SK-N-SH treated with all-trans-retinoic acid at 6 μM for 48 hours (cell line): ENCODE measurements at regions not wholly inside any gene's neighbourhood (a gene's known extent, or its start where the extent isn't known, plus 50 kb on each side); places are given as distances from the start of the nearest gene placed in this dataset.

Experiments used
- ATAC-seq: fragments of 200-7000 bp; cut with Tn5 transposase; 3 replicates; pipeline ENCODE4 v1.9.1; 2020; ENCODE audit warnings: mild to moderate bottlenecking, moderate library complexity
- ARNTL ChIP-seq: fragments of 450-650 bp; formaldehyde crosslinking; IDR thresholded peaks from 2 replicates; pipeline ENCODE4 v1.5.0; 2020; ENCODE audit warnings: low read depth, mild to moderate bottlenecking, moderate library complexity, borderline replicate concordance
- BACH2 ChIP-seq: fragments of 250-450 bp; sonication (Bioruptor Pico); IDR thresholded peaks from 2 replicates; pipeline ENCODE4 v1.9.0; 2021; ENCODE audit warnings: mild to moderate bottlenecking, borderline replicate concordance
- CREB5 ChIP-seq: fragments of 250-450 bp; sonication (Bioruptor Pico); IDR thresholded peaks from 2 replicates; pipeline ENCODE4 v1.5.1; 2020; ENCODE audit warnings: low read depth, mild to moderate bottlenecking, moderate library complexity
- CSDC2 ChIP-seq: fragments of 250-450 bp; sonication (Bioruptor Pico); IDR thresholded peaks from 2 replicates; pipeline ENCODE4 v1.5.0; 2020; ENCODE audit warnings: mild to moderate bottlenecking, moderate library complexity
- ESRRG ChIP-seq: fragments of 250-450 bp; sonication (Bioruptor Pico); IDR thresholded peaks from 2 replicates; pipeline ENCODE4 v1.6.1; 2021; ENCODE audit warnings: mild to moderate bottlenecking
- GLIS3 ChIP-seq: fragments of 250-450 bp; sonication (Bioruptor Pico); IDR thresholded peaks from 2 replicates; pipeline ENCODE4 v1.5.0; 2020; ENCODE audit warnings: mild to moderate bottlenecking, moderate library complexity
- ISL1 ChIP-seq: fragments of 250-450 bp; sonication (Bioruptor Pico); IDR thresholded peaks from 2 replicates; pipeline ENCODE4 v2.1.2; 2022; ENCODE audit warnings: mild to moderate bottlenecking, moderate library complexity
- OSR1 ChIP-seq: fragments of 250-450 bp; sonication (Bioruptor Pico); IDR thresholded peaks from 2 replicates; pipeline ENCODE4 v1.8.0; 2022; ENCODE audit warnings: moderate library complexity, mild to moderate bottlenecking, inconsistent platforms
- PATZ1 ChIP-seq: fragments of 250-450 bp; sonication (Bioruptor Pico); IDR thresholded peaks from 2 replicates; pipeline ENCODE4 v1.8.0; 2020; ENCODE audit warnings: mild to moderate bottlenecking, moderate library complexity, borderline replicate concordance
- PPARA ChIP-seq: fragments of 250-450 bp; sonication (Bioruptor Pico); IDR thresholded peaks from 2 replicates; pipeline ENCODE4 v1.5.0; 2020; ENCODE audit warnings: mild to moderate bottlenecking, borderline replicate concordance
- SNAI2 ChIP-seq: fragments of 250-450 bp; sonication (Bioruptor Pico); IDR thresholded peaks from 2 replicates; pipeline ENCODE4 v1.5.0; 2020; ENCODE audit warnings: mild to moderate bottlenecking, moderate library complexity
- TCF4 ChIP-seq: fragments of 250-450 bp; sonication (Bioruptor Pico); IDR thresholded peaks from 2 replicates; pipeline ENCODE4 v1.8.0; 2021; ENCODE audit warnings: mild to moderate bottlenecking, moderate library complexity, borderline replicate concordance
- TOX ChIP-seq: fragments of 250-450 bp; sonication (Bioruptor Pico); IDR thresholded peaks from 2 replicates; pipeline ENCODE4 v1.8.0; 2021; ENCODE audit warnings: mild to moderate bottlenecking, moderate library complexity, borderline replicate concordance
- TSHZ2 ChIP-seq: fragments of 250-450 bp; sonication (Bioruptor Pico); IDR thresholded peaks from 2 replicates; pipeline ENCODE4 v1.5.0; 2020; ENCODE audit warnings: mild to moderate bottlenecking, moderate library complexity
- ZC3H10 ChIP-seq: fragments of 250-450 bp; sonication (Bioruptor Pico); IDR thresholded peaks from 2 replicates; pipeline ENCODE4 v1.5.1; 2021; ENCODE audit warnings: mild to moderate bottlenecking, moderate library complexity
- ZFP30 ChIP-seq: fragments of 450-650 bp; formaldehyde crosslinking; IDR thresholded peaks from 2 replicates; pipeline ENCODE4 v1.5.0; 2022; ENCODE audit warnings: mild to moderate bottlenecking, moderate library complexity
- ZNF565 ChIP-seq: fragments of 450-650 bp; formaldehyde crosslinking; conservative IDR thresholded peaks from 2 replicates; pipeline ENCODE4 v1.5.0; 2020; ENCODE audit warnings: low read depth, mild to moderate bottlenecking, moderate library complexity
- ZNF70 ChIP-seq: fragments of 450-650 bp; formaldehyde crosslinking; IDR thresholded peaks from 2 replicates; pipeline ENCODE4 v1.5.0; 2020; ENCODE audit warnings: mild to moderate bottlenecking, moderate library complexity
- ZNF8 ChIP-seq: fragments of 450-650 bp; formaldehyde crosslinking; IDR thresholded peaks from 2 replicates; pipeline ENCODE4 v1.5.0; 2020; ENCODE audit warnings: mild to moderate bottlenecking, moderate library complexity
- TF ChIP-seq, protein P1 (sequence below): fragments of 250-450 bp; sonication (Bioruptor Pico); IDR thresholded peaks from 2 replicates; pipeline ENCODE4 v1.5.1; 2021; ENCODE audit warnings: mild to moderate bottlenecking, moderate library complexity
- TF ChIP-seq, protein P2 (sequence below): fragments of 250-450 bp; sonication (Bioruptor Pico); IDR thresholded peaks from 2 replicates; pipeline ENCODE4 v1.8.0; 2021; ENCODE audit warnings: low read depth, mild to moderate bottlenecking, moderate library complexity, borderline replicate concordance

- TF ChIP-seq PATZ1 (CRISPR knock-in tag) (no peak), GLIS3 (CRISPR knock-in tag) (no peak), ZC3H10 (CRISPR knock-in tag) (no peak), ZFP30 (CRISPR knock-in tag) (no peak), PPARA (no peak), CREB5 (no peak), TCF4 (CRISPR knock-in tag) (no peak), ESRRG (CRISPR knock-in tag) (no peak), TOX (CRISPR knock-in tag) (no peak), SNAI2 (CRISPR knock-in tag) (no peak)
These were observed 1197.5 kb upstream of the AUTS2 start (continued) for GRCh38 chr7:68400783-68401182.

DNA sequence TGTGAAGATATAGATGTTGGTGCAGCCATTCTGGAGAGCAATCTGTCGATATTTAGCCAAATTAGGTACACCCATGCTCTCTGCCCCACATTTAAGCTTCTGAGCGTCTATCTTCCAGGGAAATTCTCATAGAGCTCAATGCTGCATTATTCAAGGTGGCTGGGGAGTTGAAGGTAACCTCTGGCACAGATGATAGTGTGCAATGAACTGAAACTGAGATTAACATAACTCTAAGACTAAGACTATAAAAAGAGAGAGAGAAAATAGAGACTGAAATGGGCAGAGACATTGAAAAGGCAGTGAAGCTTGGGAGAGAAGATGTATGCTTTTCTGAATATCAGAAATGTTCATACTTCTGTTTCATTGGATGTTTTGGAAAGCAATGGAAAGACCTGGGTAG, 1197.0 kb upstream of the AUTS2 start:
- TF ChIP-seq PPARA (no peak), ESRRG (CRISPR knock-in tag) (no peak), BACH2 (CRISPR knock-in tag) (no peak), ZNF565 (CRISPR knock-in tag) (no peak), ZNF70 (no peak), OSR1 (CRISPR knock-in tag) (no peak), ARNTL (CRISPR knock-in tag) (no peak), PATZ1 (CRISPR knock-in tag) (no peak), ISL1 (CRISPR knock-in tag) (no peak), TSHZ2 (CRISPR knock-in tag) (no peak), CSDC2 (no peak)
- TF ChIP-seq, protein P1, sequence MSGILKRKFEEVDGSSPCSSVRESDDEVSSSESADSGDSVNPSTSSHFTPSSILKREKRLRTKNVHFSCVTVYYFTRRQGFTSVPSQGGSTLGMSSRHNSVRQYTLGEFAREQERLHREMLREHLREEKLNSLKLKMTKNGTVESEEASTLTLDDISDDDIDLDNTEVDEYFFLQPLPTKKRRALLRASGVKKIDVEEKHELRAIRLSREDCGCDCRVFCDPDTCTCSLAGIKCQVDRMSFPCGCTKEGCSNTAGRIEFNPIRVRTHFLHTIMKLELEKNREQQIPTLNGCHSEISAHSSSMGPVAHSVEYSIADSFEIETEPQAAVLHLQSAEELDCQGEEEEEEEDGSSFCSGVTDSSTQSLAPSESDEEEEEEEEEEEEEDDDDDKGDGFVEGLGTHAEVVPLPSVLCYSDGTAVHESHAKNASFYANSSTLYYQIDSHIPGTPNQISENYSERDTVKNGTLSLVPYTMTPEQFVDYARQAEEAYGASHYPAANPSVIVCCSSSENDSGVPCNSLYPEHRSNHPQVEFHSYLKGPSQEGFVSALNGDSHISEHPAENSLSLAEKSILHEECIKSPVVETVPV (CRISPR knock-in tag) = no peak
- TF ChIP-seq, protein P2, sequence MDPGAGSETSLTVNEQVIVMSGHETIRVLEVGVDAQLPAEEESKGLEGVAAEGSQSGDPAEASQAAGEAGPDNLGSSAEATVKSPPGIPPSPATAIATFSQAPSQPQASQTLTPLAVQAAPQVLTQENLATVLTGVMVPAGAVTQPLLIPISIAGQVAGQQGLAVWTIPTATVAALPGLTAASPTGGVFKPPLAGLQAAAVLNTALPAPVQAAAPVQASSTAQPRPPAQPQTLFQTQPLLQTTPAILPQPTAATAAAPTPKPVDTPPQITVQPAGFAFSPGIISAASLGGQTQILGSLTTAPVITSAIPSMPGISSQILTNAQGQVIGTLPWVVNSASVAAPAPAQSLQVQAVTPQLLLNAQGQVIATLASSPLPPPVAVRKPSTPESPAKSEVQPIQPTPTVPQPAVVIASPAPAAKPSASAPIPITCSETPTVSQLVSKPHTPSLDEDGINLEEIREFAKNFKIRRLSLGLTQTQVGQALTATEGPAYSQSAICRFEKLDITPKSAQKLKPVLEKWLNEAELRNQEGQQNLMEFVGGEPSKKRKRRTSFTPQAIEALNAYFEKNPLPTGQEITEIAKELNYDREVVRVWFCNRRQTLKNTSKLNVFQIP (CRISPR knock-in tag) = no peak
- ATAC-seq = no peak

DNA sequence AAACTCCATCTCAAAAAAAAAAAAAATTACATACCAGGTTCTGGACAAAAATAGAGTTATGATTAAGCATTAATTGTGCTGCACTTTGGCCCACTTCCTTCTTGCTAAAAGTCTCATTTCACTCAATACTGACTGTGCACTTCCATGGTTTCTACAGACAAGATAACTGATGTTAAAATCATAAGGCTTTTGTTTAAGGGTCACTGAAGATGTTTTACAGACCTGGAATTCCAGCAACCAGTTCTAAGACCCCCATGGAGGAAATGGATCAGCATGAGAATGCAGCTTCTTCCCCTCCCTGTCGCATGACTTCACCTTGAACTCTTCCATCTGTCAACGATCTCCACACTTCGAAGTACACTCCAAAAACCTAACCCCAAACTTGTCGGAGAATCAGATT, 1191.8 kb upstream of the AUTS2 start:
- no peak for ATAC-seq
- TF ChIP-seq TCF4 (CRISPR knock-in tag) (no peak), PATZ1 (CRISPR knock-in tag) (no peak), CREB5 (no peak), OSR1 (CRISPR knock-in tag) (no peak), PPARA (no peak), ZNF8 (CRISPR knock-in tag) (no peak), TSHZ2 (CRISPR knock-in tag) (no peak)
